HepG2 (cell line): ENCODE measurements at regions not wholly inside any gene's neighbourhood (a gene's known extent, or its start where the extent isn't known, plus 50 kb on each side); places are given as distances from the start of the nearest gene placed in this dataset.

ENCODE experiments used
- ATAC-seq: fragments of 200-7000 bp; cut with Tn5 transposase; 3 replicates; pipeline ENCODE4 v1.9.1; 2020; ENCODE audit warnings: mild to moderate bottlenecking, moderate library complexity
- BruUV-seq: library from RNA; stranded (reverse); fragments of 400-500 nt; replicated peaks from 2 replicates; lab custom pipeline; 2021; lab: Mats Ljungman, UMichigan
- CTCF ChIA-PET: fragments of 300-600 bp; formaldehyde crosslinking; extraction: SDS; loops from one replicate; lab custom pipeline; 2021; ENCODE audit warnings: low total read pairs, inconsistent platforms, low intra/inter-chr PET ratio; lab: Yijun Ruan, JAX
- POLR2A ChIA-PET: fragments of 350-600 bp; sonication (Branson Sonifier 250); formaldehyde crosslinking; loops from one replicate; lab custom pipeline; 2020; ENCODE audit warnings: antibody characterized with exemption, inconsistent platforms; lab: Yijun Ruan, JAX
- DNase-seq: peaks from one replicate; pipeline ENCODE4 v3.0.0-alpha.2; 2015; ENCODE audit warnings: low spot score
- FAIRE-seq: peaks from 3 replicates; lab custom pipeline; 2011; peaks lifted over from hg19 to GRCh38; lab: Jason Lieb, UNC
- H2AFZ ChIP-seq: one replicate; pipeline ENCODE4 v1.6.1; 2011; ENCODE audit warnings: low read length, inconsistent platforms
- H3K27ac ChIP-seq: fragments of 300-600 bp; 3 replicates; pipeline ENCODE4 v1.8.0; 2011; ENCODE audit warnings: mixed run types, mild to moderate bottlenecking, mixed read lengths, low read length, inconsistent platforms; ENCODE audit not compliant: insufficient read depth; ENCODE audit errors: extremely low read length
- H3K27me3 ChIP-seq, 2 experiments: fragments of 200-600 bp in 1 of 2; 2 replicates in 1 of 2; 3 replicates in 1 of 2; pipeline versions ENCODE4 v1.6.0 to v1.8.0; 2011; ENCODE audit warnings: low read length in 2 of 2, mild to moderate bottlenecking in 2 of 2, moderate library complexity in 2 of 2, inconsistent platforms in 1 of 2; ENCODE audit not compliant: insufficient read depth in 2 of 2, control insufficient read depth in 1 of 2
- H3K36me3 ChIP-seq, 2 experiments: fragments of 200-600 bp in 1 of 2; replicated peaks in 1 of 2; 2 replicates in 1 of 2; 3 replicates in 1 of 2; pipeline versions ENCODE4 v1.5.1 to v1.8.0; 2011; ENCODE audit warnings: low read length in 2 of 2, inconsistent platforms in 1 of 2; ENCODE audit not compliant: insufficient read depth in 2 of 2, control insufficient read depth in 1 of 2
- H3K4me1 ChIP-seq: 2 replicates; pipeline ENCODE4 v1.5.1; 2012; ENCODE audit warnings: low read length, inconsistent platforms; ENCODE audit not compliant: insufficient read depth
- H3K4me2 ChIP-seq: 2 replicates; pipeline ENCODE4 v1.6.0; 2011; ENCODE audit warnings: low read depth, low read length, inconsistent platforms
- H3K4me3 ChIP-seq, 3 experiments: fragments of 200-600 bp in 1 of 3; sonication (generic), shearing (Covaris generic) in 1 of 3; replicated peaks in 1 of 3; 2 replicates each; pipeline ENCODE4 v1.5.1; 2011 to 2016; ENCODE audit warnings: low read length in 3 of 3, inconsistent platforms in 2 of 3, low read depth in 2 of 3, mild to moderate bottlenecking in 2 of 3, control low read depth in 1 of 3, mixed read lengths in 1 of 3; ENCODE audit not compliant: insufficient read depth in 1 of 3
- H3K79me2 ChIP-seq: one replicate; pipeline ENCODE4 v1.6.1; 2011; ENCODE audit warnings: low read length, inconsistent platforms; ENCODE audit not compliant: insufficient read depth
- H3K9ac ChIP-seq: 2 replicates; pipeline ENCODE4 v1.6.0; 2011; ENCODE audit warnings: mild to moderate bottlenecking, low read depth, low read length, inconsistent platforms; ENCODE audit not compliant: insufficient read depth
- H3K9me3 ChIP-seq: 2 replicates; pipeline ENCODE4 v1.5.1; 2012; ENCODE audit warnings: mild to moderate bottlenecking, low read length
- H4K20me1 ChIP-seq: 2 replicates; pipeline ENCODE4 v1.6.0; 2011; ENCODE audit warnings: inconsistent platforms, mild to moderate bottlenecking, low read length, moderate library complexity; ENCODE audit not compliant: insufficient read depth
- AGO2 ChIP-seq: fragments of 200-400 bp; formaldehyde crosslinking; optimal IDR thresholded peaks from 2 replicates; pipeline ENCODE3; 2017; ENCODE audit warnings: mild to moderate bottlenecking, low read depth, low read length, moderate library complexity
- EZH2 ChIP-seq: conservative IDR thresholded peaks from 2 replicates; pipeline ENCODE4 v1.6.1; 2012; ENCODE audit warnings: mild to moderate bottlenecking, low read depth, low read length, moderate library complexity
- HDAC1 ChIP-seq: sonication (generic); formaldehyde crosslinking; IDR thresholded peaks from 2 replicates; pipeline ENCODE4 v1.5.1; 2020; ENCODE audit warnings: mild to moderate bottlenecking, missing genetic modification reagents
- JUN ChIP-seq: sonication (generic); formaldehyde crosslinking; IDR thresholded peaks from 2 replicates; pipeline ENCODE4 v1.4.0; 2020; ENCODE audit warnings: mild to moderate bottlenecking, missing genetic modification reagents
- MIXL1 ChIP-seq: IDR thresholded peaks from 2 replicates; pipeline ENCODE4 v1.6.1; 2016
- NFKBIZ ChIP-seq: IDR thresholded peaks from 2 replicates; pipeline ENCODE4 v1.6.1; 2018; ENCODE audit warnings: missing genetic modification reagents, missing compliant biosample characterization
- NFRKB ChIP-seq: fragments of 450-650 bp; IDR thresholded peaks from 2 replicates; pipeline ENCODE4 v1.6.1; 2017
- POLR2A ChIP-seq, 2 experiments: IDR thresholded peaks; 2 replicates each; pipeline ENCODE4 v1.6.1; 2011; ENCODE audit warnings: low read depth in 2 of 2, low read length in 2 of 2, mild to moderate bottlenecking in 1 of 2, moderate library complexity in 1 of 2; ENCODE audit not compliant: insufficient read depth in 1 of 2
- TP53 ChIP-seq: sonication (generic); formaldehyde crosslinking; conservative IDR thresholded peaks from 2 replicates; pipeline ENCODE4 v1.4.0; 2020; ENCODE audit warnings: missing genetic modification reagents
- ZGPAT ChIP-seq: IDR thresholded peaks from 2 replicates; pipeline ENCODE4 v1.6.1; 2016; ENCODE audit warnings: mild to moderate bottlenecking
- ZNF235 ChIP-seq: sonication (generic); formaldehyde crosslinking; IDR thresholded peaks from 2 replicates; pipeline ENCODE4 v1.8.1; 2023; ENCODE audit warnings: mild to moderate bottlenecking, missing genetic modification reagents, borderline replicate concordance
- ZNF580 ChIP-seq: IDR thresholded peaks from 2 replicates; pipeline ENCODE4 v1.6.1; 2016; ENCODE audit warnings: low read depth, borderline replicate concordance
- ZNF782 ChIP-seq: sonication (generic); formaldehyde crosslinking; IDR thresholded peaks from 2 replicates; pipeline ENCODE4 v1.4.0; 2020; ENCODE audit warnings: missing genetic modification reagents, mild to moderate bottlenecking, borderline replicate concordance
- ZNF790 ChIP-seq: sonication (generic); formaldehyde crosslinking; IDR thresholded peaks from 2 replicates; pipeline ENCODE4 v1.8.0; 2022; ENCODE audit warnings: missing genetic modification reagents, mild to moderate bottlenecking, borderline replicate concordance
- WGBS: methylation state at CpG from one replicate; pipeline ENCODE4 v1.1.6; 2017; ENCODE audit warnings: low lambda C conversion rate; 5-methylcytosine and 5-hydroxymethylcytosine counted together
- in situ Hi-C: cut with HindIII; loops from 2 replicates; pipeline ENCODE4 v1.10.0; 2017; ENCODE audit warnings: low pct_unique_long_range_greater_than_20kb; ENCODE audit not compliant: extremely low pct_ligation_motif_present
- intact Hi-C: fragments of 100-400 bp; cut with micrococcal nuclease; formaldehyde crosslinking; loops from one replicate; pipeline ENCODE4 v1.10.0; 2022; ENCODE audit not compliant: unreplicated experiment
- TF ChIP-seq, protein P1 (sequence below): sonication (generic); formaldehyde crosslinking; conservative IDR thresholded peaks from 2 replicates; pipeline ENCODE4 v1.5.0; 2020; ENCODE audit warnings: missing genetic modification reagents
- TF ChIP-seq, protein P2 (sequence below): sonication (generic); formaldehyde crosslinking; IDR thresholded peaks from 2 replicates; pipeline ENCODE4 v1.5.1; 2020; ENCODE audit warnings: mild to moderate bottlenecking, missing genetic modification reagents, borderline replicate concordance

- Histone ChIP-seq H3K79me2 (no peaks in the 10 kb centered on the region), H3K36me3 (no peaks in the 10 kb centered on the region), H3K9ac (no peak overlapping the region), H3K27me3 (no peaks in the 10 kb centered on the region), H3K4me1 (no peaks in the 10 kb centered on the region), H3K9me3 (no peaks in the 10 kb centered on the region), H3K4me2 (no peak overlapping the region), H4K20me1 (no peaks in the 10 kb centered on the region), H3K4me3 (no peak overlapping the region), H2AFZ (no peak overlapping the region), H3K27ac (no peak overlapping the region)
- no peak for TF ChIP-seq JUN (CRISPR knock-in tag)
- no peak for TF ChIP-seq POLR2A (IDR thresholded peaks at IDR 0.05; ENCODE audit: insufficient read depth in 1 of 2, low read depth in 2 of 2, low read length in 2 of 2)
- TF ChIP-seq, protein P1, sequence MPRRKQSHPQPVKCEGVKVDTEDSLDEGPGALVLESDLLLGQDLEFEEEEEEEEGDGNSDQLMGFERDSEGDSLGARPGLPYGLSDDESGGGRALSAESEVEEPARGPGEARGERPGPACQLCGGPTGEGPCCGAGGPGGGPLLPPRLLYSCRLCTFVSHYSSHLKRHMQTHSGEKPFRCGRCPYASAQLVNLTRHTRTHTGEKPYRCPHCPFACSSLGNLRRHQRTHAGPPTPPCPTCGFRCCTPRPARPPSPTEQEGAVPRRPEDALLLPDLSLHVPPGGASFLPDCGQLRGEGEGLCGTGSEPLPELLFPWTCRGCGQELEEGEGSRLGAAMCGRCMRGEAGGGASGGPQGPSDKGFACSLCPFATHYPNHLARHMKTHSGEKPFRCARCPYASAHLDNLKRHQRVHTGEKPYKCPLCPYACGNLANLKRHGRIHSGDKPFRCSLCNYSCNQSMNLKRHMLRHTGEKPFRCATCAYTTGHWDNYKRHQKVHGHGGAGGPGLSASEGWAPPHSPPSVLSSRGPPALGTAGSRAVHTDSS (CRISPR knock-in tag): no peak
- no peak for TF ChIP-seq ZNF782
- no peak for TF ChIP-seq EZH2
- TF ChIP-seq ZNF235: no peak
- TF ChIP-seq NFRKB: no peak
- TF ChIP-seq TP53: no peak
- TF ChIP-seq ZGPAT (CRISPR knock-in tag): no peak
- TF ChIP-seq AGO2: no peak
- no peak for TF ChIP-seq ZNF790 (CRISPR knock-in tag)
- TF ChIP-seq MIXL1 (CRISPR knock-in tag): no peak
- TF ChIP-seq NFKBIZ (CRISPR knock-in tag): no peak
- TF ChIP-seq ZNF580: no peak
- TF ChIP-seq, protein P2, sequence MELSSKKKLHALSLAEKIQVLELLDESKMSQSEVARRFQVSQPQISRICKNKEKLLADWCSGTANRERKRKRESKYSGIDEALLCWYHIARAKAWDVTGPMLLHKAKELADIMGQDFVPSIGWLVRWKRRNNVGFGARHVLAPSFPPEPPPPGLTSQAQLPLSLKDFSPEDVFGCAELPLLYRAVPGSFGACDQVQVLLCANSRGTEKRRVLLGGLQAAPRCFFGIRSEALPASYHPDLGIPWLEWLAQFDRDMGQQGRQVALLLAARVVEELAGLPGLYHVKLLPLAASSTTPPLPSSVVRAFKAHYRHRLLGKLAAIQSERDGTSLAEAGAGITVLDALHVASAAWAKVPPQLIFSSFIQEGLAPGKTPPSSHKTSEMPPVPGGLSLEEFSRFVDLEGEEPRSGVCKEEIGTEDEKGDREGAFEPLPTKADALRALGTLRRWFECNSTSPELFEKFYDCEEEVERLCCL (CRISPR knock-in tag): no peak
- TF ChIP-seq HDAC1: no peak
- in situ Hi-C loops (no loop called here), intact Hi-C loops (no loop called here)
- DNase-seq (no peak), ATAC-seq (no peak), FAIRE-seq (no peak)
- POLR2A ChIA-PET: no interaction called here
- BruUV-seq: no TSS peak
- CTCF ChIA-PET: no interaction called here
- WGBS: 0% methylated on average over 2 of the region's 2 CpGs
Measured at GRCh38 chr9:78618735-78619134, 321.8 kb downstream of the PSAT1 start.
